Spleen (tissue), 7 donors: ENCODE measurements at regions not wholly inside any gene's neighbourhood (a gene's known extent, or its start where the extent isn't known, plus 50 kb on each side); places are given as distances from the start of the nearest gene placed in this dataset.

Source experiments
- CTCF ChIP-seq, 11 experiments: fragments of 200-600 bp in 7 of 11; fragments of 450-650 bp in 4 of 11; sonication (generic) in 4 of 11; IDR thresholded peaks in 8 of 11; conservative IDR thresholded peaks in 3 of 11; 1 replicate in 7 of 11; 2 replicates in 4 of 11; pipeline versions ENCODE4 v1.4.0 to v1.8.0; 2016 to 2021; ENCODE audit warnings: antibody characterized with exemption in 11 of 11, inconsistent platforms in 4 of 11, mild to moderate bottlenecking in 1 of 11
- POLR2A ChIP-seq, 3 donors: fragments of 450-650 bp; IDR thresholded peaks; one replicate each; pipeline ENCODE4 v1.5.1; 2017; ENCODE audit warnings: antibody characterized with exemption in 3 of 3, mild to moderate bottlenecking in 1 of 3
- donor health status: DM: no; HTN: no; CAD: no; lungs with moderate emphysema.
- donor health status: DM: no; HTN: no; CAD: no.
- donor health status: DM: no; HTN: no; CAD: no.

- TF ChIP-seq CTCF (IDR thresholded peaks at IDR 0.05 in 8 of 11, conservative IDR thresholded peaks at IDR 0.05 in 3 of 11) (no peak), POLR2A (IDR thresholded peaks at IDR 0.05) (no peak)
Measured at GRCh38 chr20:11103866-11104265, 430.1 kb upstream of the JAG1 start.
